Upper lobe of right lung (tissue), 1 donor: ENCODE measurements at regions not wholly inside any gene's neighbourhood (a gene's known extent, or its start where the extent isn't known, plus 50 kb on each side); places are given as distances from the start of the nearest gene placed in this dataset.
"Not testable (repeated sequence)": the region's sequence is repeated elsewhere in the genome, so short reads cannot be mapped to it uniquely, and the experiment has no call there.

Source experiments
- ATAC-seq: fragments of 200-7000 bp; cut with Tn5 transposase; one replicate; pipeline ENCODE4 v1.9.1; 2020; ENCODE audit warnings: mild to moderate bottlenecking, moderate library complexity
- DNase-seq: peaks from one replicate; pipeline ENCODE4 v3.0.0-alpha.2; 2020
- H3K27ac ChIP-seq: fragments of 200-600 bp; one replicate; pipeline ENCODE4 v1.8.0; 2022
- H3K27me3 ChIP-seq: fragments of 200-600 bp; one replicate; pipeline ENCODE4 v1.8.0; 2022; ENCODE audit warnings: mild to moderate bottlenecking
- H3K36me3 ChIP-seq: fragments of 200-600 bp; one replicate; pipeline ENCODE4 v1.8.0; 2022
- H3K4me1 ChIP-seq: fragments of 200-600 bp; one replicate; pipeline ENCODE4 v1.8.0; 2022
- H3K4me3 ChIP-seq: fragments of 200-600 bp; one replicate; pipeline ENCODE4 v1.8.0; 2022; ENCODE audit warnings: mild to moderate bottlenecking
- H3K9me3 ChIP-seq: fragments of 200-600 bp; one replicate; pipeline ENCODE4 v1.8.0; 2022
- intact Hi-C: fragments of 100-400 bp; cut with DNase I; formaldehyde crosslinking; loops from one replicate; pipeline ENCODE4 v1.11.0; 2022
- TF ChIP-seq, protein P1 (sequence below): fragments of 200-600 bp; IDR thresholded peaks from one replicate; pipeline ENCODE4 v1.8.0; 2022; ENCODE audit warnings: antibody characterized with exemption
- donor health status: DM: no; HTN: yes; CAD: no; lungs with severe emphysema.

DNA sequence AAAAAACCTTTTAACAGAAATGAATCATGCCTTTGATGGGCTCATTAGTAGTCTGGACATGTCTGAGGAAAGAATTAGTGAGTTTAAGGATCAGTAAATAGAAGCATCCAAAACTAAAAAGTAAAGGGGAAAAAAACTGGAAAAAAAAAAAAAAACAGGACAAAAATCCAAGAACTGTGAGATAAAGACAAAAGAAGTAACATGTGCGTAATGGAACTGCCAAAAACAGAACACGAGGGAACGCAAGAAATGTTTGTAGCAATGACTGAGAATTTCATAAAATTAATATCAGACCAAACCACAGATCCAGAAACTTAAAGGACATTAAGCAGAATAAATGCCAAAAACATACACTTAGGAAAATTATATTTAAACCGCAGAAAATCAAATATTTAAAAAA, 77.4 kb downstream of the MS4A13 start:
- no peaks in the 10 kb centered on the region for H3K27me3 ChIP-seq
- intact Hi-C loops = no loop called here
- ATAC-seq = no peak

DNA sequence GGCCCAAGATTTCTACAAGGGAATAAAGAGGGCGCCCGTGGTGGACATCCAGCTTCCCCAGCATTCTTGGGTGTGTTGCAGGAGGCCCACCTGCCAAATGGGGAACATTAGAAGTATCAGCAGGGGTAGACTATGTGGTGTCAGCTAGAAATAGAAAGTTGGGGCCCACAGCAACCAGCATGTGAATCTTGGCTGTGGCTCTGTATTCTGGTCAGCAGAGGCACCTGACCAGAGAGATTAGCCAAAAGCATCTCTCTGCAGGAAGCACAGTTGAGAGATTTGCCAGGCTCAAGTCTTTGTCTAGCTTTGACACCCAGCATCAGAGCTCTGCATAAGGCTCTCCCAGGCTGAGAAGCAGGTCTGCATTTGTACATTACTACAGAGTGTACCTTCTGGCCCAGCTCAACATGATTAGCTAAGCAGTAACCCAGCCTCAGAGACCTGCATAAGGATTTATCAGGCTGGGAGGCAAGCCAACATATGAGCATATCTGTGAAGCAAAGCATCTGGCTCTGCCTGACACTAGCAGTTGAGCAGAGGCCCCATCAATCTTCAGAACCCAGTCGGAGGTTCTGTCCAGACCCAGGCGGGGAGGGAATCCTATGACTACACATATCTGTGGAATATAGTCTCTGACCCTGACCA, 79.9 kb downstream of the MS4A13 start:
- Histone ChIP-seq H3K27ac (no peak overlapping the region), H3K4me3 (no peak overlapping the region), H3K27me3 (no peaks in the 10 kb centered on the region), H3K4me1 (no peaks in the 10 kb centered on the region), H3K36me3 (no peaks in the 10 kb centered on the region), H3K9me3 (no peaks in the 10 kb centered on the region)
- TF ChIP-seq, protein P1, sequence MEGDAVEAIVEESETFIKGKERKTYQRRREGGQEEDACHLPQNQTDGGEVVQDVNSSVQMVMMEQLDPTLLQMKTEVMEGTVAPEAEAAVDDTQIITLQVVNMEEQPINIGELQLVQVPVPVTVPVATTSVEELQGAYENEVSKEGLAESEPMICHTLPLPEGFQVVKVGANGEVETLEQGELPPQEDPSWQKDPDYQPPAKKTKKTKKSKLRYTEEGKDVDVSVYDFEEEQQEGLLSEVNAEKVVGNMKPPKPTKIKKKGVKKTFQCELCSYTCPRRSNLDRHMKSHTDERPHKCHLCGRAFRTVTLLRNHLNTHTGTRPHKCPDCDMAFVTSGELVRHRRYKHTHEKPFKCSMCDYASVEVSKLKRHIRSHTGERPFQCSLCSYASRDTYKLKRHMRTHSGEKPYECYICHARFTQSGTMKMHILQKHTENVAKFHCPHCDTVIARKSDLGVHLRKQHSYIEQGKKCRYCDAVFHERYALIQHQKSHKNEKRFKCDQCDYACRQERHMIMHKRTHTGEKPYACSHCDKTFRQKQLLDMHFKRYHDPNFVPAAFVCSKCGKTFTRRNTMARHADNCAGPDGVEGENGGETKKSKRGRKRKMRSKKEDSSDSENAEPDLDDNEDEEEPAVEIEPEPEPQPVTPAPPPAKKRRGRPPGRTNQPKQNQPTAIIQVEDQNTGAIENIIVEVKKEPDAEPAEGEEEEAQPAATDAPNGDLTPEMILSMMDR = no peak
- intact Hi-C loops = no loop called here
- no peak for DNase-seq
- no peak for ATAC-seq

More for the DNA sequence above, 77.4 kb downstream of the MS4A13 start:
- TF ChIP-seq, protein P1 = no peak
- no peak overlapping the region for H3K27ac ChIP-seq
- no peaks in the 10 kb centered on the region for H3K4me1 ChIP-seq
- no peaks in the 10 kb centered on the region for H3K9me3 ChIP-seq
- no peak overlapping the region for H3K4me3 ChIP-seq
- H3K36me3 ChIP-seq = no peaks in the 10 kb centered on the region
- no peak for DNase-seq

DNA sequence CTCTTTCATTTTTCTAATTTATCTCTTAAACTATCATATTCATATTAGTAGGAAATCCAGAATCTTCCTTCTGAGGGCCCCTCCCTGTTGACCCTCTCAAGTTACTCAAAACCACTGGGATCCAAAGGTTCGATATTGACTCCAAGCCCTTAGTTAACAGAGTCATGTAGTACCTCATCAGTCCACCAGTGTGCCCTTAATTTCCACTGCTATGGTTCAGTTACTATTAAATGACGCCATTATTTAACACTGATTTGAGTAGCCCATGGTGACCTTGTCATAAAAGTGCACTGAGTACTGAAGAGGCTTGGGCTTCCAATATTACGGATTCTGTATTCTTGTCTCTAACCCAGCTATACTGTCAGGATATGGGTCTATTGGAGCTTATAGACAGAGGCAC, 91.9 kb upstream of the MS4A8 start:
- Histone ChIP-seq H3K36me3 (no peaks in the 10 kb centered on the region), H3K27ac (no peak overlapping the region), H3K9me3 (no peaks in the 10 kb centered on the region), H3K27me3 (no peaks in the 10 kb centered on the region), H3K4me1 (no peaks in the 10 kb centered on the region), H3K4me3 (no peak overlapping the region)
- no peak for ATAC-seq
- TF ChIP-seq, protein P1 = no peak
- intact Hi-C loops = no loop called here
- no peak for DNase-seq

DNA sequence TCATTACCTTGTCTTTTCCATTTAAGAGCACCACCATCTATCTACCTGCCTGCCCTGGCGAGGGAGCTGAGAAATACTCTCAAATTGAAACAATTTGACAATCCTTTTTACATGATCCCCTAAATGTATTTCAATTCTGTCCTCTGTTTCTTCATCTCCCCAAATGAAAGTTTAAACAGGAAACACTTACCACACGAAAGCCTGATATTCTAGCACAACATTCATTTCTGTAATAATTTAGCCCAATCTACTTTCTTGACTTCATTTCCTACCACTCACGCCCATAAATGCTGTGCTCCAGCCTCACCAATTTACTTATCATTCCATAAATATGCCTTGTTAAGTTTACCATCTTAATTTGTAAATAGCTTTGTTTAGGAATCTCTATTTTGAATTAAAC, 89.8 kb upstream of the MS4A8 start:
- DNase-seq = no peak
- intact Hi-C loops = no loop called here
- TF ChIP-seq, protein P1 = no peak
- no peak overlapping the region for H3K4me3 ChIP-seq
- H3K36me3 ChIP-seq = no peaks in the 10 kb centered on the region
- no peaks in the 10 kb centered on the region for H3K4me1 ChIP-seq
- ATAC-seq = no peak
- no peaks in the 10 kb centered on the region for H3K9me3 ChIP-seq
- no peak overlapping the region for H3K27ac ChIP-seq
- H3K27me3 ChIP-seq = no peaks in the 10 kb centered on the region

DNA sequence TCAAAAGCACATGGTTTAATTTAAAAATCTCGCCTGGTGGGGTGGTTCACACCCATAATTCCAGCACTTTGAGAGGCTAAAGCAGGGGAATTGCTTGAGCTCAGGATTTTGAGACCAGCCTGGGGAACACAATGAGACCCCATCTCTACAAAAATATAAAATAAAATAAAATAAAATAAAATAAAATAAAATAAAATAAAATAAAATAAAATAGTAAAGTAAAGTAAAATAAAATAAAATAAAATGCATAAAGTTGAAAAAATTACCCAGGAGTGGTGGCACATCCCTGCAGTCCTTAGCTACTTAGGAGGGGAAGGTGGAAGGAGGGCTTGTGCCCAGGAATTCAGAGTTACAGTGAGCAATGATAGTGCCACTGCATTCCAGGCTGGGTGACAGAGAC, 88.7 kb upstream of the MS4A8 start:
- TF ChIP-seq, protein P1 = no peak
- DNase-seq (no peak), ATAC-seq (no peak)
- Histone ChIP-seq H3K27me3 (no peaks in the 10 kb centered on the region), H3K4me3 (no peak overlapping the region), H3K36me3 (no peaks in the 10 kb centered on the region), H3K9me3 (no peaks in the 10 kb centered on the region), H3K4me1 (no peaks in the 10 kb centered on the region), H3K27ac (no peak overlapping the region)
- intact Hi-C loops = no loop called here

DNA sequence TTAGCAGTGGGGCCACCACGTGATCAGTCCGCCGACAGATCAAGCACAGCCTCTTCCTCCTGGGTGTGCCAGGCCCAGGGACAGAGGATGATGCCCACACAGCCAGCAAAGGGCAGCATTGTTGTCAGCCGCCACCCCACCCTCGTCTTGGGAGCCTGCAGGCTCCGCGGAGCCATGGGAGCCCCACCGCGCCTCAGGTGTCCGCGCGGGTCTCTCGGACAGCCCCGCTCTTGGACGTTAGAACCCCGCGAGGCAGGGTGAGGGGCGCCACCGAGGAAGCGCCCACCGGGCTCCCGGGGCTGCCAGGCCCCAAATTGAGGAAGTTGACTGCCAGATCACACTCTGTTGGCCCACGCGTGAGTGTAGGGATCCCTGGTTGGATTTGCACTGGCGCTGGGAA, 83.9 kb upstream of the MS4A8 start:
- no peaks in the 10 kb centered on the region for H3K9me3 ChIP-seq
- intact Hi-C loops = no loop called here
- H3K4me3 ChIP-seq = no peak overlapping the region
- H3K4me1 ChIP-seq = no peaks in the 10 kb centered on the region
- DNase-seq (no peak), ATAC-seq (no peak)
- H3K36me3 ChIP-seq = no peaks in the 10 kb centered on the region
- no peaks in the 10 kb centered on the region for H3K27me3 ChIP-seq
- no peak overlapping the region for H3K27ac ChIP-seq
- TF ChIP-seq, protein P1 = no peak

DNA sequence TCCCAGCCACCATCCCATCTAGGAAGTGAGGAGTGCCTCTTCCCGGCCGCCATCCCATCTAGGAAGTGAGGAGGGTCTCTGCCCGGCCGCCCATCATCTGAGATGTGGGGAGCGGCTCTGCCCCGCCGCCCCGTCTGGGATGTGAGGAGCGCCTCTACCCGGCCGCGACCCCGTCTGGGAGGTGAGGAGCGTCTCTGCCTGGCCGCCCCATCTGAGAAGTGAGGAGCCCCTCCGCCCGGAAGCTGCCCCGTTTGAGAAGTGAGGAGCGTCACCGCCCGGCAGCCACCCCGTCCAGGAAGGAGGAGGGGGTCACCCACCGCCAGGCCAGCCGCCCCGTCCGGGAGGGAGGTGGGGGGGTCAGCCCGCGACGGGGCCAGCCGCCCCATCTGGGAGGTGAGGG, 77.5 kb upstream of the MS4A8 start:
- ATAC-seq, intact Hi-C loops: not testable (repeated sequence)

DNA sequence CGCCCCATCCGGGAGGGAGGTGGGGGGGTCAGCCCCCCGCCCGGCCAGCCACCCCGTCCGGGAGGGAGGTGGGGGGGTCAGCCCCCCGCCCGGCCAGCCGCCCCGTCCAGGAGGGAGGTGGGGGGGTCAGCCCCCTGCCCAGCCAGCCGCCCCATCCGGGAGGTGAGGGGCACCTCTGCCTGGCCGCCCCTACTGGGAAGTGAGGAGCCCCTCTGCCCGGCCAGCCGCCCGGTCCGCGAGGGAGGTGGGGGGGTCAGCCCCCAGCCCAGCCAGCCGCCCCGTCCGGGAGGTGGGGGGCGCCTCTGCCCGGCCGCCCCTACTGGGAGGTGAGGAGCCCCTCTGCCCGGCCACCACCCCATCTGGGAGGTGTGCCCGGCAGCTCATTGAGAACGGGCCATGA, 76.6 kb upstream of the MS4A8 start:
- H3K9me3 ChIP-seq, H3K27me3 ChIP-seq, H3K27ac ChIP-seq, intact Hi-C loops, H3K4me1 ChIP-seq, H3K36me3 ChIP-seq, ATAC-seq, H3K4me3 ChIP-seq, DNase-seq: not testable (repeated sequence)

More for the DNA sequence above, 77.5 kb upstream of the MS4A8 start:
- H3K27me3 ChIP-seq, H3K4me1 ChIP-seq, H3K27ac ChIP-seq, H3K4me3 ChIP-seq, H3K9me3 ChIP-seq, DNase-seq, H3K36me3 ChIP-seq: not testable (repeated sequence)
